ENCODE measurements at regions not wholly inside any gene's neighbourhood (a gene's known extent, or its start where the extent isn't known, plus 50 kb on each side); places are given as distances from the start of the nearest gene placed in this dataset.

- TF ChIP-seq CTCF (conservative IDR thresholded peaks at IDR 0.05 in 1 of 2, IDR thresholded peaks at IDR 0.05 in 1 of 2; ENCODE audit: low read depth in 1 of 2, low read length in 2 of 2) = no peak
- no peak for TF ChIP-seq EZH2 (IDR thresholded peaks at IDR 0.05; ENCODE audit: low read length, missing control alignments)
Measured at GRCh38 chr2:145723872-145724271, 1204.0 kb upstream of the ZEB2 start.

All from fibroblast of lung (primary cell).